ENCODE measurements at regions not wholly inside any gene's neighbourhood (a gene's known extent, or its start where the extent isn't known, plus 50 kb on each side); places are given as distances from the start of the nearest gene placed in this dataset.
A peak's percentile ranks its signal among the peaks of the same experiment; 100 is the strongest.

DNA sequence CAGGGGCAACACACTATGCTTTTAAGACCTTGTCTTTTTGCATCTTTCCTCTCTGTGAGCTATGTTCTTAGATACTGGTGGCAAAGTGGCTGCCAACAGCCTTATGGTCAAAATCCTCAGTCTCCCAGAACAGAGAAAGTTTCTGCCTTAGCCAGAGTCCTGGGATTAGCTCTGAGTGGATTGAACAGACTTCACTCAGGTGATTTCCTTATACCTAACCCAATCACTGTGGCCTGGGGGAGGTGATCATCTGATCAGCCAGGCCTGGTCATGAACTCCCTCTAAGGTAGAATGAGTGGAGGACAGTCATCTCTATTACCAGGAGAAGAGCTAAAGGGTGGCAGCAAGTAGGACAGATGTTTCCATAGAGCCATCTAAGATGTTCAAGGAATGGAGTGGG is 218.5 kb upstream of the E2F8 start:
- DNase-seq, result no peak
- TF ChIP-seq, protein P1, sequence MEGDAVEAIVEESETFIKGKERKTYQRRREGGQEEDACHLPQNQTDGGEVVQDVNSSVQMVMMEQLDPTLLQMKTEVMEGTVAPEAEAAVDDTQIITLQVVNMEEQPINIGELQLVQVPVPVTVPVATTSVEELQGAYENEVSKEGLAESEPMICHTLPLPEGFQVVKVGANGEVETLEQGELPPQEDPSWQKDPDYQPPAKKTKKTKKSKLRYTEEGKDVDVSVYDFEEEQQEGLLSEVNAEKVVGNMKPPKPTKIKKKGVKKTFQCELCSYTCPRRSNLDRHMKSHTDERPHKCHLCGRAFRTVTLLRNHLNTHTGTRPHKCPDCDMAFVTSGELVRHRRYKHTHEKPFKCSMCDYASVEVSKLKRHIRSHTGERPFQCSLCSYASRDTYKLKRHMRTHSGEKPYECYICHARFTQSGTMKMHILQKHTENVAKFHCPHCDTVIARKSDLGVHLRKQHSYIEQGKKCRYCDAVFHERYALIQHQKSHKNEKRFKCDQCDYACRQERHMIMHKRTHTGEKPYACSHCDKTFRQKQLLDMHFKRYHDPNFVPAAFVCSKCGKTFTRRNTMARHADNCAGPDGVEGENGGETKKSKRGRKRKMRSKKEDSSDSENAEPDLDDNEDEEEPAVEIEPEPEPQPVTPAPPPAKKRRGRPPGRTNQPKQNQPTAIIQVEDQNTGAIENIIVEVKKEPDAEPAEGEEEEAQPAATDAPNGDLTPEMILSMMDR (IDR thresholded peaks at IDR 0.05; ENCODE audit: borderline replicate concordance), result no peak
- Histone ChIP-seq H3K4me3 (no peak overlapping the region), H3K36me3 (no peaks in the 10 kb centered on the region), H3K27ac (replicated peaks) (no peak overlapping the region), H3K27me3 (ENCODE audit: low read depth) (peaks cover 4% of the 10 kb centered on the region), H3K9me3 (replicated peaks) (no peaks in the 10 kb centered on the region), H3K4me1 (peaks cover 4% of the 10 kb centered on the region)
- intact Hi-C loops (cut with micrococcal nuclease), result no loop called here

DNA sequence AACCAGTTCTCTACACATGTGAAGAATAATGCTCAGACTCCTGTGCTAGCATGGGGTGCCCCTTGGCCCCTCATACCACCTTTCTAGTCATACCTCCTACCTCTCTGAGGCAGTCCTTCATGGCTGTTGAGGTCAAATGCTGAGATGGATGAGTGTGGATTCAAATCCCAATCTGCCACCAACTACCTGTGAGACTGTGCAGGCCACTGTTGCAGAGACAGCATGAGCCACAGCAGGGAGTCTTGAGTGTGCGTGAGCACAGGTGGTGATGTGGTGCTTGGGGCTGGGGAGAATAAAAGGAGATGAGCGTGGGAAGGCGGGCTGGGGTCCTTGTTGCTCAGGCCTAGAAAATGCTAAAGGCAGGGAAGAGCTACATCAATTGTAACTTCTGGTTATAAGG is 218.0 kb upstream of the E2F8 start:
- no peak overlapping the region for H3K4me3 ChIP-seq
- H3K36me3 ChIP-seq, result no peaks in the 10 kb centered on the region
- peaks cover 4% of the 10 kb centered on the region for H3K27me3 ChIP-seq (ENCODE audit: low read depth)
- H3K27ac ChIP-seq (replicated peaks), result no peak overlapping the region
- intact Hi-C loops (cut with micrococcal nuclease), result no loop called here
- no peaks in the 10 kb centered on the region for H3K9me3 ChIP-seq (replicated peaks)
- H3K4me1 ChIP-seq, result peaks cover 4% of the 10 kb centered on the region
- TF ChIP-seq, protein P1 (IDR thresholded peaks at IDR 0.05; ENCODE audit: borderline replicate concordance), result no peak
- no peak for DNase-seq

DNA sequence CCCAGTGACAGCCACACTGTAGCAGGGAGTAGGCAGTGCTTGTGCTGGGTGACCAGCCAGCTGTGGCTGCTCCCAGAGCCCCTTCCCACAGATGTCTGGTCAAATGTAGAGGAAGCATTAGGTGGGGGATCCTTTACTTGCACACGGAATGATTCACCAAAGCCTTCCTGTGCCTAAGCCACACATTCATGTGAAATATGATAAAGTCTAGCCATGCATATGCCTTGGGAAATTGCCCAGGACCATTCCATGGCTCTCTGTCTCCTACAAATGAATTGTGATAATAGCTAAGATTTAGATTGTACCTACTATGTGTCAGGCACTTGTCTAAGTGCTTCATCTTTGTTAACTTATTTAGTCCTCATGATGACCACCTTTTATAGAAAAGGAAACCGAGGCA is 217.5 kb upstream of the E2F8 start:
- Histone ChIP-seq H3K4me3 (no peak overlapping the region), H3K9me3 (replicated peaks) (no peaks in the 10 kb centered on the region), H3K4me1 (peaks cover 4% of the 10 kb centered on the region), H3K27me3 (ENCODE audit: low read depth) (peaks cover 4% of the 10 kb centered on the region), H3K36me3 (no peaks in the 10 kb centered on the region), H3K27ac (replicated peaks) (no peak overlapping the region)
- TF ChIP-seq, protein P1 (IDR thresholded peaks at IDR 0.05; ENCODE audit: borderline replicate concordance), result no peak
- intact Hi-C loops (cut with micrococcal nuclease), result no loop called here
- DNase-seq, result no peak

DNA sequence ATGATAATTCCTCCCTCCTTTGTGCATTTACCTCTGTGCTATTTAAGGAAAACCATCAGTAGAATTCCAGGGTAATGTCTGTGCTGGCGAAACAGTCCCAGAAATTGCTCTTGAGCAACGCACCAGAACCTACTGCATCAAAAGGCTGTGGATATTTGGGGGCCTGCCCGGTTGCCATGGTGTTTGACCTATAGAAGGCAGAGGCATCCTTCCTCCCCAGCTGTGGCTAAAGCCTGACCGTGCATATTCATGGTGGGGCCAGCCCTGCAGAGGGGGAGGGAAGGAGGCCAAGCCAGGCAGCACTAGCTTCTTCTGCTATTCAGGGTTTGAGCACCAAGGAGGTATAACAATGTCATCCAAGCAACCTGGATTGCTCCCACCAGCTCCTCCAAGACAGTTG is 215.0 kb upstream of the E2F8 start:
- intact Hi-C loops (cut with micrococcal nuclease), result no loop called here
- Histone ChIP-seq H3K4me1 (peaks cover 2% of the 10 kb centered on the region), H3K36me3 (no peaks in the 10 kb centered on the region), H3K9me3 (replicated peaks) (no peaks in the 10 kb centered on the region), H3K27ac (replicated peaks) (no peak overlapping the region), H3K27me3 (ENCODE audit: low read depth) (peaks cover 12% of the 10 kb centered on the region), H3K4me3 (no peak overlapping the region)
- peak; percentile 34 for DNase-seq
- TF ChIP-seq, protein P1 (IDR thresholded peaks at IDR 0.05; ENCODE audit: borderline replicate concordance), result no peak

DNA sequence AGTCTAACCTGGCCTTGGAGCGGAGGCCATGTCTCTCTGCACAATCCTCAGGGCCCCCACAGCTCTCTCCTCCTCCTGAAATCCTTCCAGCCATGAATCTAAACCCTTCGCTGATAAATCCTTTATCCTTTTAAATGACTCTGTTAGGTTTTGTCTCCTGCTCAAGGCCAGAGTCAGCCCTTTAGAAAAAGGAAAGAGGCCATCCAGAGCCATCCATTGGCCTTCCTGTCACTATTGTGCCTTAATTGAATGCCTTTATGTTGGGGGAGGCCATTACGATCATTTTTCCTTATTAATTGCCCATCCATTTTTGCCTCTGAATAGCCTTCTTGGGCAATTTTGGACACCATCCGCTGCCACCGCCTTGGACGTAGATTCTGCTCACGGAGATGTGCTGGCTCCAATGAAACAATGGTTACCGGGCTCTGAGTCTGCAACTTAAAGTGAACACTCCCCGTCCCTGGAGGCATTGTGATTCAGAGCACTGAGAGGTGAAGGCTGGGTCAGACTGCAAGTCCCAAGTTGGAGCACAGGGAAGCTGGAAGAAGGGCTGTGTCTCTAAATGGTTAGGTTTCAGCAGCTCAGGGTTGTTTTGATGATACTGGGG is 213.0 kb upstream of the E2F8 start:
- H3K9me3 ChIP-seq (replicated peaks), result no peaks in the 10 kb centered on the region
- intact Hi-C loops (cut with micrococcal nuclease), result no loop called here
- no peaks in the 10 kb centered on the region for H3K4me1 ChIP-seq
- H3K36me3 ChIP-seq, result no peaks in the 10 kb centered on the region
- H3K27ac ChIP-seq (replicated peaks), result no peak overlapping the region
- no peak overlapping the region for H3K4me3 ChIP-seq
- peaks cover 8% of the 10 kb centered on the region for H3K27me3 ChIP-seq (ENCODE audit: low read depth)
- TF ChIP-seq, protein P1 (IDR thresholded peaks at IDR 0.05; ENCODE audit: borderline replicate concordance), result no peak
- DNase-seq, result no peak
